Medulla oblongata (tissue), 1 donor: ENCODE measurements at regions not wholly inside any gene's neighbourhood (a gene's known extent, or its start where the extent isn't known, plus 50 kb on each side); places are given as distances from the start of the nearest gene placed in this dataset.
"Not testable (repeated sequence)": the region's sequence is repeated elsewhere in the genome, so short reads cannot be mapped to it uniquely, and the experiment has no call there.

Source experiments
- DNase-seq: peaks from one replicate; pipeline ENCODE4 v3.0.0-alpha.2; 2015; ENCODE audit errors: extremely low spot score

DNA sequence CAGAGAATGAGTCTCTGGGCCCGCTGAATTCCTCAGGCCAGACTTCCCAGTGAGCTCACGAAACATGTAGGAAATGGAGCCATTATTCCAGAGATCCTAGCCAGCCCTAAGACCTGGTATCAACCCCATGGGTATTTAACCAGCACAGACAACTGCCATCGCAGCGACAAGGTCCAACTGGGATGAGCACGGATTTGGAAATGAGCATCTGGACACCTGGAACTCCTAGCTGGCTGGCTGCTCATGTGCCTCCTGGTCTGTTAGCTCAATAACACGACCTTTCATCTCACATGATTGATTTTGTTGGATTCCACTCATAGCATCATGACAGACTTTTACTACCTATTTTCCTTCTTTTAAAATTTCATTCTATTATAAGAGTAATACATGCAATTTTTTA is 51.0 kb downstream of the POU3F3 start:
- no peak for DNase-seq

DNA sequence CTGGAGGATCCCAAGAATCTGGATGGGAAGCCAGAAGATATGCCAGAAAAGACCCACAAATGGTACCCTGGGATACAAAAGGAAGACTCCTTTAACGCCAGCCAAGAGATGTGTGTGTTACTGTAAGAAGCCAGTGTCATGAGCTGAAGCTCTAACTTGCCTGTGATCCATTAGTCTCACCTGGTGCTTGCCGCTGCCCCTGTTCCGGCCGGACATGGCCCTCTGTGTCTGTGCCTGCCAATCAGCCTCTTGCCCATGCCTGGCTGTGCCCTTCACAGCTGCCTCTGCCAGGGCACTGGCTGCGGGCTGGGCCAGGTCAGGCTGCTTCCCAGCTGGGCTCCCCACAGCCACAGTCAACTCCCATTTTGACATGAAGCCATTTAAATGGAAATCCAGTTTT is 55.4 kb downstream of the POU3F3 start:
- no peak for DNase-seq

DNA sequence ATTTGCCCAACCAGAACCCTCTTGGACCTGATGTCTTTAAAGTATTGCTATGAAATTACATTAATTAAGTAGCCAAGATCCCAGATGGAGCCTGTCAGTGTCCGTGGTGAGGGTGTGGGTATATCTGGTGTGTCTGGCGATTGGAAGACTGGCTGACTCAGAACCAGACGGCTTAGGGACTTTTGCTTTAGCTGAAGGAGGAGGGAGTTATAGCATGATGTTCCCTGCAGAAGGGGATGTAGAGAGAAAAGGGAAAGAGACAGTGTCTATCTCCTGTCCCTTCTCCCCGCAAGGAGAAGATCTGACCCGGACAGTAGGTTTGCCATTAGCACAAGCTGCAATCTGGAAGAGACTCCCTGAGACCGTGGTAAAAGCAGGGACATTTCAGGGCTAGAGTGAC is 60.6 kb downstream of the POU3F3 start:
- no peak for DNase-seq

DNA sequence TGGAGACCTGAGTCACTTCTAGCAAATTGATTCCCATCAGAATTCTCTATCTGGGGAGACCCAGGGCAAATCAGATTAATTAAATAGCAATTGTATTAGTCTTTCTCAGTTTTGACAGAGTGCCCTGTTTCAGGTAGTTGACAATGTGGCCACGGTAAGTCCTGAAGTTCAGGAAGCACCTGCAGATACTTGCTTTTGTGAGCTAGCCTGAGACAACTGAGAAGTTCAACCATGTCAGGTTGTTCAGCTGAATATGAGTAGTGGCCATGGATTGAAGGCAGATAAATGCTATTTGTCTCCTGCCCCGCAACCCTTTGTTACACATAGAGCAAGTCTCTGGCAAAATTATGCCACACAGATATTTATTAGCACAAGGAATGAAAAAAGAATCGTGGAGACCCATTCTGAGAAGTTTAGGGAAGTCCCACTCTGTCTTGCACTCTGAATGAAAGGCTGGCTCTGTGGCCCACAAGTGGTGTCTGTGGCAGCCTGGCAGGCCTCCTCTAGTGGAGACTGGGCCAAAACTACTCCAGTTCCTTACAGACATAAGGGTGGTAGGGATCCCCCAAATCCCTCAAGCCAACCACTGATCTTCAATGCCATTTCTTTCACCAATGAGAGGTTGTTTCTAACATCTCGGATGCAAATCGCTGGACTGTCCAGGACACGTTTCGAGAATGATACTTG is 61.3 kb downstream of the POU3F3 start:
- DNase-seq = no peak

DNA sequence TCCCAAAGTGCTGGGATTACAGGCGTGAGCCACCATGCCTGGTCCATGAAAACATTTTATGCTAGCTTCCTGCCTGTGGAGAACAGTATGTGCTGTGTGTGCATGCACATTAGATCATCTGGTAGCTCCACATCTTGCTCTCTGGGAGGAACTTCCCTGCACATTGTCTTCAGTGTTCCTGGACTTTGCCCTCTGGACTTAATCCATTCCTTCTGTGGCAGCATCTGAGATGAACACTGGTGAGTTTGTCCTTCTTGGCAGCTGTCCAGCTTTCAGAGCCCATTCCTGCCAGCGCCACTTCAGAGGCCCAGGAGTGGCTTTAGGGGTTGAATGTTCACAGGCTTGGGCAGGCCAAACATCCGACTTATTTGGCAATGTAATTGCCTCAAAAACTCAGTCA is 65.2 kb downstream of the POU3F3 start:
- no peak for DNase-seq

DNA sequence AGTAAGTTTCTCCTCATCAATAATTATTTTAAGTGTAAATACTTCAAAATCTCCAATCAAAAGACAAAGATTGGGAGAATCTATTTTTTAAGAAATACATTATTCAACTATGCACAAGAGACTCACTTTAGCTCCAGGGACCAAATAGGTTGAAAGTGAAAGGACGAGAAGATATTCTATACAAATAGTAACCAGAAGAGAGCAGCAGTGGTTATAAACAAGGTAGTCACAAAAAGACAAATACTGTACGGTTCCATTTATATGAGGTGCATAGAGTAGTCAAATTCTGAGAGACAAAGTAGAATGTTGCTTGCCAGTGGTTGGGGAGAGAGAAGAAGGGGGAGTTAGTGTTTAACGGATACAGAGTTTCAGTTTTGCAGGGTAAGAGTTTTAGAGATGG is 69.8 kb downstream of the POU3F3 start:
- DNase-seq = no peak

DNA sequence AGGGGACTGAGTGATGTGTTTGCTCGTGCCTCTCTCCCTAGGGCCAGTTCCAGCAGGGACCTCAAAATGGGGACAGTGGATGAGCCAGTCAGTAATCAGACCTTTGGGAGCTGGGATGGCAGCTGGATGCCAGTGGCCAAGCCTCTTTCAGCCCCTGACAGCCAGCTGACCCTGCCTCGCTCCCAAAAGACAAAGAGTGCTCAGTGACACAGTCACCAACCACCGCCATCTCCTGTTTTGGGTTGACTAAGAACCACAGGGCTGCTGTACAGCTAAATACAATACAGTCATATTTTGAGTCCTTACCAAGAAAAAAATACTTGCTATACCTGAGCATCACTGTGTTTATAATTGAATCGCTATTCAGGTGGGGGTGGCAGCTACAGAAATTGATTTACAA is 75.7 kb downstream of the POU3F3 start:
- DNase-seq = peak; percentile 83

DNA sequence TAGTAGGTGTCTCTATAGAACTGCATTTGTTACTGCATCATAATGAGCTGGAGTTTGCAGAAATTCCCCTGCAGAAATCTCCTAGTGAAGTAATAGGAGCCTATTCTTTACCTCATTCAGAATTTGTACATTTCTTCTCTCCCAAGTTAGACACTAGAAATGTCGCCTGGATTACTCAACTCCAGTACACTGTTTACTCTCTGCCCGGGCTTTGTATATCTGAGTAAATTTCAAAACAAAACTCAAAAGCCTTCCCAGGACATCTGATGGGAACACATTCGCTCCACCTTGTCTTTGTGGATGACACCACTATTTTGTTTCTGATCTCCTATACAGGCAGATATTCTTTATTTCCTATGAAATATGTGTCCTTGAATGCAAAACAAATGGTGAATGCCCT is 76.8 kb downstream of the POU3F3 start:
- DNase-seq = no peak

DNA sequence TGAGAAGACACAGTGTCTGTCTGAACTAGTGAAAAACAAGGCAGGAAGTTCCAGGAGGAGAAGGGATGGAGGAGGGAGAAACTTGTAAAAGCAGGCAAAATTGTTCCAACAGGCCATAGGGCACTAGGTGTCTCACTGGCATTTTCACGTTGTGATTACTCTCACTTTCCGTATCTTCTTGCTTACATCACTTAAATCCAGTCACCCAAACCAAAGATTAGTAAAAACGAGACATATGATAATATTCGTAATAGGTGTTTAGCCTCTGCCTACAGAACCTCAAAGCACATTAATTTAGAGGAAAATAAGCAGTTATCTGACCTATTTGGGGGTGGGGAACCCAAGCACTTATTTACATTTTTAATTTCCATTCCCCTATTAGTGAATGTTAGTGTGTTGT is 78.3 kb downstream of the POU3F3 start:
- no peak for DNase-seq

DNA sequence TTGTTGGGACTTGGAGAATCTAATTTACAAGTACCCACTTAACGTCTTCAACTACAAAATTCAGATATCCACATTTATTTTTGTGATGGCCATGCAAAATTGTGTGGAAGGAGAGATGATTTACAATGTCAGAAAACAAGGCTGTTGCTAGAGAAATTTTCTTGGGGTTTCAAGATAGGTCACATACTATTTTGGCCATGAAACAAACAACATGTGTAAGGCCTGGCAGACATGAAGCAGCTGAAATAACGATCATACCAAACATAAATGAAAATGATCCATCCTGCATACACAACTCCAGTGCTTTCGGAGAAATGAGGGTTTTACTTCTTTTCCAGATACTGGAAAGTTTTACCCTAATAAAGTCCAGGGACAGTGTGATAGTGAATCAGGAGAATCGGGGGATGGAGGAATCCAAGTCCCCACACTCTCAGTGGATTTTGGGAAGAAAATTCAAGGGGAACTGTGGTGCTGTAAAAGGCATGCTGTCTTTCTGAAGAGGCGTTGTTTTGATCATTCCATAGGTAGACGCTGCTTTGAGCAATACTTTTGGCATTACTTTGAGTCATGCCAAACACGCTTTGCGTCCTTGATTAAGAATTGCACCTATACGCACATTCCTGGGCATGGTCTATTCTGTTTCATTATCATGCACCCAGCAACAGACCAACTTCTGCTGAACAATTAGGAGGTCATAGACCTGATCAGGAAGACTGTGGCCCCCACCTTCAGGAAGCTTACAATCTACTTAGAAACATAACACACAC is 79.4 kb downstream of the POU3F3 start:
- no peak for DNase-seq

DNA sequence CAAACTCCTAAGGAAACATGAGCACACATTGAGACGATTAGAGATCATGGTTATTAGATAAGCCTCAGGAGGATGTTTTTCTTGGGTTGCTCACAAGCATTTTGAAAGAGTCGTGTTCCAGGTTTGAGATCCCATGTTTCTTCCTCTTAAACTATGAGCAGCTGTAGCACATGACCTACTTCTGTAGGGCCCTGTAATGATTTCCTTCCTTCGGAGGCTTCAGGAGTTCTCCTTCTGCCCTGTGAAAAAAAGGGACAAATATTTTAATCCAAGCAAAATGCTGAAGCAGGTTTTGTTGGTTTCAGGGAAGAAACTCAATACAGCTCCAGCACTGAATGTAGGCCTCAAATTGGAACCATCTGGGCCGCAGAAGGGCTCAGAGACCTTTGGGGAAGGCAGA is 82.6 kb downstream of the POU3F3 start:
- no peak for DNase-seq

DNA sequence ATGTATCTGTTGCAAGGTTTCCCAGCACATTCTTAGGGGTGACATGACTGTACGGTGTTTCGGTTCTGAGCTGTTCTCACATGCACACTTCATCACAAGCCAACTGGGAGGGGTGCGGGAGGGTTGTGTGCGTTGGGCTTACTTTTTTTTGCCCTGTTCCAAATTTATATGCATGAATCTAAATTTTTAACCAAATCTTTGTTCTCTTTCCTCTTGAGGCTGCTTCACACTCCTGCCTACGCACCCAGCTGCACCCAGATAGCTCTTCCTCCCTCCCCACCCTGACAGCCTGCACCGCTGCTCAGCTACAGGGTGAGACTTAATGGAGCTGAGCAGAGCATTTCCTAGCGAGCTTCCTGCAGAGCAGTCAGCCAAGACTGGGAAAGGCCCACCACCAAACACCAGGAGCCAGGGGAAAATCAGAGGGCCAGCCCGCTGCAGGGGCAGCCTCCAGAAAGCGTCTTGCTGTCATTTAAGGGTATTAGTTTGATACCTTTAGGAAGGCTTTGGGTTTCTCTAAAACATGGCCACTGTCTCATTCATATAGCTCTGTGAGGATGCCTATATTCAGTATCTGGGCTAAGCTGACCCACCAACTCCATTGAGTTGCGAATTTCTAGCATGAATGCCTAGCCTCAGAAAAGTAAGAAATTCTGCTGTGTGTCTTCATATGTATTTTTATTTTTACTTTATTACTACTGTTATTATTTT is 84.5 kb downstream of the POU3F3 start:
- DNase-seq = no peak

DNA sequence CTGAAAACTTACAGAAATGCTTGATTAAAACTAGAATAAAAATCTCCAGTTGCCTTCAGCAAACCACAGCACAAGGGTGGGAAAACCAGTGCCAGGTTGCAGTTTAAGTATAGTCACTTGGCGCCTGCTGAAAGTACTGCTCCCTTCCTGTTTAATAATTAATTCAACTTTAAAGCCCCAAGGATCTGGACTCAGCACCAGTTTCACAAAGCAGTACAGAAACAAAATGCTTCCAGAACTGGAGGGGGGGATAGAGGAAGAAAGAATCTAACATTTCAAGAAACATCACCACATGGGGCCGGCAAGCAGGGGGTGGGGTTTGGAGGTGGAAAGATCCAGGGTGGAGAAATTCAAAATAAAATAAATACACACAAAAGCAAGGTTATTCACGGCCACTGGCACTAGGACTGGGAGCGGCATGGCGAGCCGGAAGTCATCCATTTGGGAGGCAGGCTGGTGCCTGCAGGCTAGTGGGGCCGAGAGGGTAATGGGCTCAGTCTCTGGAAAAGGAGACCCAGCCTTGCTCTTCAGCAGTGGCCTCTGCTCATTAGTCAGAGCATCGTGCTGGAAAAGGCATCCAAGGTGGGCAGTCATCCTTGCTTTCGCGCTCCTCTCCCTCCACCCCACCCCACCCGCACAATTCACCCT is 85.8 kb downstream of the POU3F3 start:
- no peak for DNase-seq

DNA sequence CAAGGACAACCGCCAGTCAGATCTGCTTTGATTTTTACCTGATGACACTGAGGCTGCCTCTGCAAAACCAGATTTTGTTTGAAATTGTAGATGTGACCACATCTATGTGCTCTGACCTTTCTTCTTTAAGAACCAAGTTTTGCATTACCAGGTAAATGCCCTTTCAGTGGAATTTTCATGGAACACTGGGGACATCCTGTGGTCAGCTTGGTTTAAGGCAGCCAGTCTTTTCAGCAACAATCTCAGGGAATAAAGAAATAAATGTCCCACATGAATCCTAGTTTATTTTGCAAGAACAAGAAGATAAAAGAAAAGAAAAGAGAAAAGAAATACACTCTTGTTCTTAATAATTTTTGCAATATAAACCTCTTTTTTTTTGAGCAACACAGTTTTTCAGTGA is 90.6 kb downstream of the POU3F3 start:
- peak; percentile 72 for DNase-seq

DNA sequence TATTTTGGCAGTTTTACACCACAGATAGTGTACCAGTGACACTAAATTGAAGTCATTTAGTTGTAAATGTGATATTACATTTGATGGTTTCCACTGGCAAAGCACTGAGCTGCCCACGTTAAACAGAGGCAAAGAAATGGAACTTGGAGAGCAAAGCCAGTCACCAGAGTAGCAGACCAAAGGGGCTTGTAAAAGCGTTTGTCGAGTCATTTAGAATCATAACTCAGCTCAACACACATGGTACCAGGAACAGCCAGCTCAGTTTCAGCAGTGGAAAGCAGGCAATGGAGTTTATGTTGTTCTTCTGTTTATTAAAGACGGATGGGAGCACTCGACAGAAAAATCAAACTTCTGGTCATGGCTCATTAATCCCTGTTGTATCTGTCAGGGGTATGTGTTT is 91.2 kb downstream of the POU3F3 start:
- DNase-seq = no peak

DNA sequence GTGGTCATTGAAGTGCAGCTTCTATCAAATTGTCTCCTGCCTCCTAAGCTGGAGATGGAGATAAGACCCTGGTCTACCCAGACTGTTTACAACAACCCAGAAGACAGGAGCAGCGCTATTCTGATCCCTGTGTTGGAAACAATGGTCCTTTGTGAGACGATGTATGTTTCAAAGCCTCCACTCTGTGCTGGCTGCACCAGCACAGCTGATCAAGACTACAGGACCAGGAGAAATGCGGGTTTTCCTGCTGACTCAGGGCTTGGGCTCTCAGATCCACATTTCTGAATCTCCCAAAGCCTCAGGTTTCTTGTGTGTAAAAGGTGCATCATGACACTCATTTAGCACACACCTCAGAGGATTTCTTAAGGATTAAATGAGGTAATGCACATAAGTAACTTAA is 92.0 kb downstream of the POU3F3 start:
- peak; percentile 91 for DNase-seq

DNA sequence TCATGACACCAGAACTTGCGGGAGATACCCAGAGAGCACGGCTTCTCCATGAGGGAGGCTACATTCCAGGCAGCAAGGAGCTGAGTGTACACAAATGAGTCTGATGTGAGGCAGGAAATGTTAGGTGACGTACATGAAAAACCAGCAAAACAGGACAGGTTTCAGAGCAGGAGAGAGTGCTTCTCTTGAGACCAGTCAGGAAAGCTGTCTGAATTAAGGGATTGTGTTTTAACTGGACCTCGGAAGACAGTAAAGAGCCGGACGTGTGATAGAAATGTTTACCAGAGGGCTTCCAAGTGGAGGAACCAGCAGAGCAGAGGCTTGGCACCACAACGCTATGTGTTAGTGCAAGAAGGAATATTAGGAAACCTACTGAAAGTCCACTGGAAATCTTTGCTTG is 90.4 kb upstream of the MRPS9 start:
- DNase-seq = not testable (repeated sequence)

DNA sequence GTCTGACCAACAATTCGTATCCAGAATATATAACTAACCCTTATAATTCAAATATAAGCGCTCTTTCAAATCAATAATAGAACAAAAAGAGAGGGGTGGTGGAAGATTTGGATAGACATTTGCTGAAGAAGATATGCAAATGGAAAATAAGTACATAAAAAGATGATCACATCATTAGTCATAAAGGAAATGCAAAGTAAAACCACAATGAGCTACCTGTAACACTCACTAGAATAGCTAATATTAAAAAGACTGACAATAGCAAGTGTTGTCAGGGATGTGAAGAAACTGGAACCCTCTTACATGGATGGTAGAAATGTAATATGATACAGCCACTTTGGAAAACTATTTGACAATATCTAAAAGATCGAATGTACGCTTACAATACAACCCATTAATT is 84.9 kb upstream of the MRPS9 start:
- no peak for DNase-seq

DNA sequence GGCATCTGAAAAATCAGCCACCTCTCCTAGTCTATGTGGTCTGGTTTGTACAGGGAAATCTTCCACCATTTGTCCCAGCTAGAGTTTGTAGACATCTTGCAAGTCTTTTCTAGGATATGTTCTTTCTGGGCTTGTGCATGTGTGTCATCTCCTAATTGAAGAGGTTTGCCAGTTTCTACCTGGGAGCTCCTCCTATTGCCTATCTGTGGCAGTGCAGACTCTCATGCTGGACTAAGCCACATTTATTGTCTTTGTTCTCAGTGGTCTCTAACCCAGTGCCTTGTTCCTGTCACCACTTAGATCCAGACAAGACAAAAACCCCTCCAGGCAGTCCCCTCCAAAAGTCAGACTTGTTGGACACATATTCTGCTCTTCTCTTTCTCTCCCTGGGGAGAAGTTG is 72.0 kb upstream of the MRPS9 start:
- no peak for DNase-seq

DNA sequence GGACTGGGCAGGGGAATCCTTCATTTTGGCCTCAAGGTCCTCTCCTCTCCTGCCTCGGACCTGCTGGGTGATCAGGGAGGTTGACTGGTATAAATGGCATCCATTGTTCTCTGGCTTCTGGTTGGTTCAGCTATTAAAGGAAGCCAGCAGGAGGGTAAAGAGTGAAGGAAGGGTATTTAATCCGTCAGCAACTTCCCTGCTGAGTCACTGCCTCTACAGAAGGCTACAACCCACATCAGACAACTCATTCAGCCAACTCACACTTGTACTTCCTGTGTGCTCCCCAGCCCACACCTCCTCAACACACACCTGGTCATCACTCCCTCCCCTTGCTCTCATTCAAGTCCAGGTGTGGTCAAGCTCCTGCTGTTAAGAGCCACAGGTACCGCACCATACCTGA is 68.3 kb upstream of the MRPS9 start:
- DNase-seq = no peak

DNA sequence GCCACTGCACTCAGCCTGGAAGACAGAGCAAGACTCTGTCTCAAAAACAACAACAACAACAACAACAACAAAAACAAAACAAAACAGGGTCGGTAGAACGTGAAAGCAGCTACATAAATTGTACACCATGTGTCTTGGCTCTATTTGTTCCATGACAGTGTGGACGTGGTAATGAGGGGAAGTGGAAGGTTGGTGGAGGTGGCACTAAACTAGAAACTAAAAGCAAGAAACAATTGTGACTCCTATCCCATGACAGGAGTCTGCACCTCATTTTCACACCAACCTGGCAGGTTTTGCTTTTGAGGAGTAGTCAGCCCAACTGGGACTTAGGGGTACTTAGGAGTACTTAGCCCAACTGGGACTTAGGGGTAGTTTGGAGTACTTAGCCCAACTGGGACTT is 62.5 kb upstream of the MRPS9 start:
- no peak for DNase-seq

DNA sequence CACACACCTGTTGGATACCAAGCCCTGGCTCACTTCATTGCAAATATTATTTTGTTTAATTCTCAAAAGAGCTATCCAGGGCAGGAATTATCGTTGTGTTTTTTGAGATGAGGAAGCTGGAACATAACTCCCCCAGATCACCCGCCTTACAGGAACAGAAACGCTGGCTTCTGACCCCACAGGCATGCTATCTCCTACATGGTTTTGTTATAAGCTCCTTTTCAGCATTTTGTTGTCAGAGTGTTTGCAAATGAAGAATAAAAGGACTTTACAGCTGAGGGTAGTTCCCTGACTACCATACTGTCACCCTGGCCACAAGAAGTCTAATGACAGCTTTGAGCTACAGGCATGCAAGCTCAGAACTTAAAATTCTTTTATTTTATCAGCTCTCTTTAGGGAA is 62.0 kb upstream of the MRPS9 start:
- DNase-seq = no peak
